Duodenal mucosa (tissue), 2 donors: ENCODE measurements at regions not wholly inside any gene's neighbourhood (a gene's known extent, or its start where the extent isn't known, plus 50 kb on each side); places are given as distances from the start of the nearest gene placed in this dataset.

Experiments
- H3K27ac ChIP-seq: one replicate; pipeline ENCODE4 v1.7.0; 2013; ENCODE audit warnings: low read depth, low read length
- H3K27me3 ChIP-seq, 2 donors: one replicate each; pipeline ENCODE4 v1.7.0; 2013; ENCODE audit warnings: low read length in 2 of 2, control low read depth in 1 of 2; ENCODE audit not compliant: insufficient read depth in 2 of 2, control insufficient read depth in 1 of 2
- H3K36me3 ChIP-seq, 2 donors: one replicate each; pipeline ENCODE4 v1.7.0; 2013; ENCODE audit warnings: low read length in 2 of 2, control low read depth in 1 of 2; ENCODE audit not compliant: insufficient read depth in 2 of 2, control insufficient read depth in 1 of 2
- H3K4me1 ChIP-seq, 2 donors: one replicate each; pipeline ENCODE4 v1.7.0; 2013; ENCODE audit warnings: low read length in 2 of 2, control low read depth in 1 of 2; ENCODE audit not compliant: insufficient read depth in 2 of 2, control insufficient read depth in 1 of 2
- H3K4me3 ChIP-seq, 2 donors: one replicate each; pipeline ENCODE4 v1.7.0; 2013; ENCODE audit warnings: low read length in 2 of 2, low read depth in 1 of 2
- H3K9ac ChIP-seq, 2 donors: one replicate each; pipeline ENCODE4 v1.7.0; 2013; ENCODE audit warnings: low read length in 2 of 2, low read depth in 1 of 2
- H3K9me3 ChIP-seq, 2 donors: one replicate each; pipeline ENCODE4 v1.7.0; 2013; ENCODE audit warnings: low read length in 2 of 2, control low read depth in 1 of 2; ENCODE audit not compliant: control insufficient read depth in 1 of 2

DNA sequence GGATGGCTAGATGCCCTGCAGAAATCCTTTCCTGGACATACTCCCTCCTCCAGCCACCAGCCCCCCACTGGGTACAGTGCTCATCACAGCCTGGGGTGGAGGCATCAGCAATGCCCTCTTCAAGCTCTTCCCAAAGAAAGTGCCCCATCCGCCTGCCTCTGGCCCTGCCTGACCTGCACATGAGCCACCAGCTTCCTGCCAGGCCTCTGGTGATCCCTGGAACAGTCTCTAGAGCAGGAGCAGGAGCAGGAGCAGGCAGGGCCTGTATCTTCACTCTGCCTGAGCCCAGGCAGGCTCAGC is 54.1 kb upstream of the CAB39 start:
- Histone ChIP-seq H3K36me3 (no peaks in the 10 kb centered on the region), H3K9ac (no peak overlapping the region), H3K27me3 (no peaks in the 10 kb centered on the region), H3K9me3 (no peaks in the 10 kb centered on the region), H3K4me3 (no peak overlapping the region), H3K4me1 (peaks cover 17 to 24% of the 10 kb centered on the region in 2 donors), H3K27ac (no peak overlapping the region)

DNA sequence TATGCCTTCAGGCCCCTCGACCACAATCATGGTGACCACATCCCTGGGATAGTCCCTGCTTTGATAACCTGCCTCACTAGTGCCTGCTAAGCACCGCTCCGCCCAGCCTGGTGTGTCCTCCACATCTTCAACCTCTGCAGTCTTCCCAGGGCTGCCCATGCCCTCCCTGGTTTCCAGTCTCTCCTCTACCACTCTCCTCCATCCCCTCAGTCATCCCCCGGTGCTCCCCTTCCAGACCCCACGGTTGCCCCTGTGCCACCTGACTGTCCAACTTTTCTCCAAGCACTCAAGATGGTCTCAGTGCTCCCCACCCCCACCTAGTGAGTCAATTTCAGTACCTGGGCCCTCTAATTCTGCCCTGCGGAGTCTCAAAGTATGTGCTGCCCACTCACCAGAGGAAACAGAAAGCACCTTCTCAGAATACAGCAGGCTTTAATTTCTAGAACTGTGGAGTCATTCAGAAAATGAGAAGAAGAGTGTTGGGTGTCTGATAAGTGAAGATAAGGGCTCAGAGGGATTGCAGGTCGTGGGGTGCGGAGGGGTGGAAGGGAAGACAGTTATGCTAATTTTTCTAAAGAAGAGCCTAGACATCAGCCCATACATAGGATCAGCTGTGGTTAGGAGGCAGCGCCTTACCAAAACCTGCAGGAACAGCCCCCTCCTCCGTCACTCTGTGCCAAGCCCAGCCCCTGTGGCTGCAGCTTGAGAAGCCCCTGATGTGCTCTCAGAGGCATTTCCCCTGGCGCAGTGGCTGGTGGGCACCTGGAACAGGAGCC is 53.6 kb upstream of the CAB39 start:
- H3K36me3 ChIP-seq, result no peaks in the 10 kb centered on the region
- peak overlapping the region in 1 of 2 donors; percentile 43 for H3K4me3 ChIP-seq
- H3K9me3 ChIP-seq, result no peaks in the 10 kb centered on the region
- no peaks in the 10 kb centered on the region for H3K27me3 ChIP-seq
- no peak overlapping the region for H3K9ac ChIP-seq
- H3K27ac ChIP-seq, result no peak overlapping the region
- H3K4me1 ChIP-seq, result peaks cover 17 to 24% of the 10 kb centered on the region in 2 donors

GRCh38 chr2:230660294-230661060 is 52.2 kb upstream of the CAB39 start:
- no peak overlapping the region for H3K27ac ChIP-seq
- no peak overlapping the region for H3K9ac ChIP-seq
- H3K9me3 ChIP-seq, result no peaks in the 10 kb centered on the region
- H3K4me3 ChIP-seq, result no peak overlapping the region
- peaks cover 17 to 24% of the 10 kb centered on the region in 2 donors for H3K4me1 ChIP-seq
- no peaks in the 10 kb centered on the region for H3K27me3 ChIP-seq
- H3K36me3 ChIP-seq, result no peaks in the 10 kb centered on the region

GRCh38 chr2:230661072-230661957 is 51.3 kb upstream of the CAB39 start:
- no peaks in the 10 kb centered on the region for H3K9me3 ChIP-seq
- no peaks in the 10 kb centered on the region for H3K27me3 ChIP-seq
- H3K27ac ChIP-seq, result no peak overlapping the region
- H3K9ac ChIP-seq, result no peak overlapping the region
- no peaks in the 10 kb centered on the region for H3K36me3 ChIP-seq
- H3K4me1 ChIP-seq, result peaks cover 17 to 24% of the 10 kb centered on the region in 2 donors
- H3K4me3 ChIP-seq, result no peak overlapping the region
